Endothelial cell of hepatic sinusoid (primary cell): ENCODE measurements at regions not wholly inside any gene's neighbourhood (a gene's known extent, or its start where the extent isn't known, plus 50 kb on each side); places are given as distances from the start of the nearest gene placed in this dataset.

Experiments
- in situ Hi-C: cut with HindIII; loops from 2 replicates; pipeline ENCODE4 v1.10.0; 2017; ENCODE audit warnings: low sequenced_read_pairs

DNA sequence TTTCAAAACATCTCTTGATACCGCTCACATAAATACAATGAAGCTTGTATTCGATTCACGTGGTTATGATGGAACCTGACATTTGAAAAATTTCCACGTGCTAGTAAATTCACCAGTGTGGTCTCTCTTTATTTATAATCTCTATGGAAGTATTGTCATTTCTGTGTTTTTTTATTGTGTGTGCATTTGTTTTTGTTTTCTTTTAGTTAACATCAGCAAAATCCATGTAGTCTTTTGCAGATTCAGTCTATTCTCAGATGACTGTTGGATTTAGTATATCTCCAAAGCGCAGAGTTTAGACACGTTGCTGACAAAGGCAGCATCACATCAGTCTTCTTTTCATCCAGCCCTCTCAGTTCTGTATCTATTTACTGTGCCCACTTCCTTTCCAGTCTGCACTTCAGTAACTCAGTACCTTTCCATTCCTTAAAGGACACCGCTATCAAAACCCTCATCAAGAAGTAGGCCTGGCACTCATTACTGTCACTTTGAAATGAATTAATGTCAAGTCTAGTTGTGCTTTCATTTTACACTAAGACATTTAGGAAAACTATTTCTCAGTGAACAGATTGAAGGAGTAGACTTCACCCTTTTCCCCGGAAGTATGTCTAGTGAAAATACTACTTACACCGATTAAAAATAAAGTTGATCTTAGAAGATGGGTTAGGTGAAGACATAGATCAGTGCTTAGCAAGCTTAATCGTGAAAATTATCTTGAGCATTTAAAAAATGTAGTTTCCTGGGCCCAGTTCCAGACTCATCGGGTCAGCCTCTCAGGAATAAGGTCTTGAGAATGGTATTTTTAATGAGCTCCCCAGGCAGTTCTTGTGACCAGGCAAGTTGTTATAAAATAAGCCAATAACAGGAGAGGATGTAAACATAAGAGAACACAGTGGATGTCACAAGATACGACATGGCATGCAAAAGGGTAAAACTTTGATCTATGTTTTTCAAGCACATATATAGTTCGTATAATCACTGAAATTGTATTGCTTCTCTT lies 506.8 kb upstream of the ZEB2 start:
- in situ Hi-C loops, result loop anchor here (5.0 kb wide), 1 partner anchor 96 kb away; no protein-coding TSS in a partner anchor

- in situ Hi-C loops, result loop anchor here (5.0 kb wide), 1 partner anchor 97 kb away; no protein-coding TSS in a partner anchor
Observed at GRCh38 chr2:145025382-145025781, 505.5 kb upstream of the ZEB2 start.

GRCh38 chr2:145023334-145023934 lies 503.5 kb upstream of the ZEB2 start:
- in situ Hi-C loops, result no loop called here

- in situ Hi-C loops, result no loop called here
Observed at GRCh38 chr2:145022666-145023333, 502.9 kb upstream of the ZEB2 start.

GRCh38 chr2:145021962-145022665 lies 502.2 kb upstream of the ZEB2 start:
- in situ Hi-C loops, result no loop called here

DNA sequence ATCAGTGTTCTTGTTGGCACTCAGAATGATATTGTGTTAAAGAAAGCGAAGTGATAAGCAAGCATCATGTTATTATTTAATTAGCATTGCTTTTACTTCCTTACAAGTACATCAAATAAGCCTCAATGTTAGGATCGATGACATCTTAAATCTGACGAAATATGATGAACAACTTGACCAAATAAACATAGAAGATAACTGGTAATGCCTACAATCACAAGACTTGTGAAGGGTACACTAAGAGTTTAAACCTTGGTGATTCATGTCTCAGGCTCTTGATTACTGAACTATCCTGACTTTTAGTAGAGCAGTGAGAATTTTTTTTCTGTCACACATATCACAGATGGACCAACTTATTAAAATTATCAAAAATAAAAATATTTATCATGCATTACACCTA lies 500.8 kb upstream of the ZEB2 start:
- in situ Hi-C loops, result no loop called here

GRCh38 chr2:145020139-145020538 lies 500.2 kb upstream of the ZEB2 start:
- in situ Hi-C loops, result no loop called here

DNA sequence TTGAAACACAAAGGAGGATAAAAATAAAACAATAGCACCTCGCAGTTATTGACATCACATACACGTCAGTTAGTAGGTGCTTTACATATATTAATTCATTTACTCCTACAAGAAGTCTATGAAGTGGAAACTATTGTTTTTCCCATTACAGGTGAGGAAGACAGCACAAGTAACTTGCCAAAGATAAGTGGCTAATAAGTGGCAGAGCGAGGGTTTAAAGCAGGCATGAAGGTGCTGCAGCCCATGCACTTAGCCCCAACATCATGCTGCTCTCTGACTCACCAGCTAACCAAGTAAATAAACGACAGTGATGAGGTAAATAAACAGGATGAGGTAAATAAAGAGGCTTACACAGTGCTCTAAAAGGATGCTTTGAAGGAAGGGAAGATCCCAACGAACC lies 498.6 kb upstream of the ZEB2 start:
- in situ Hi-C loops, result no loop called here

- in situ Hi-C loops, result no loop called here
Observed at GRCh38 chr2:145017149-145017548, 497.2 kb upstream of the ZEB2 start.

DNA sequence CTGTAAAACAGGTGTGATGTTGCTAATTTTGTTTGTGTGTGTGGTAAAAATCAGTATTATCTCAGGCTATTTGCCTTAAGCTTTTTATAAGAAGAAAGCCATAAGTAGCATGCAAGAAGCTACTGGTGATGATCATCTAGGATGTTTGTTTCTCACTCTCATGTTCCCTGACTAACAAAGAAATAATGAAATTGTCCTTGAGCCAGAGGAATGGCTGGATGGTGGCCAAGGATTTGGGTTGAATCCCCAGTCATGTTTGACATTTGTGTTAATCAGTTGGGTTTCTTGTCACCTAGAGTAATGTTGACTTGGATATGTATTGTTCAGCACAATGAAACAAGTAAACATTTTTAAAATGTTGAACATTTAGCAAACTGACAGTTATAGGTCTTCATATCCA lies 496.8 kb upstream of the ZEB2 start:
- in situ Hi-C loops, result no loop called here

GRCh38 chr2:145015561-145015960 lies 495.6 kb upstream of the ZEB2 start:
- in situ Hi-C loops, result no loop called here

DNA sequence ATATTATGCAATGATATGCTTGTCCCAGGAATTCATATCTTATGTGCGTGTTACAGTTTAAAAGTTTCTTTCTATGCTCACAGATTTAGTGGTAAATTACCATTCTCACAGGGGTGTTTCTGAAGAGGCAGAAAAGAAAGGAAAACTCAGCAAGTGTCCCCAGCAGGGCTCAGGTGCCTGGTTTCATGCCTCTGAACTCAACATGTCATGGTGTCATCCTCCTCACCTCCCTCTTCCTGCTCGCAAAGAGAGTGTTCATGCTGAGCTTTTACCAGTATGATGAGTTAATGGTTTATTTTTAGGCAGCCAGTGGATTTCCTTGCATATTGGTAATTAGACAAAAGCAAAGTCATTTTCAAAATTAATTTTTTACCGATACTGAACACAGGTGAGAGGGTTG lies 492.9 kb upstream of the ZEB2 start:
- in situ Hi-C loops, result no loop called here

- in situ Hi-C loops, result no loop called here
Observed at GRCh38 chr2:145012214-145012670, 492.3 kb upstream of the ZEB2 start.

DNA sequence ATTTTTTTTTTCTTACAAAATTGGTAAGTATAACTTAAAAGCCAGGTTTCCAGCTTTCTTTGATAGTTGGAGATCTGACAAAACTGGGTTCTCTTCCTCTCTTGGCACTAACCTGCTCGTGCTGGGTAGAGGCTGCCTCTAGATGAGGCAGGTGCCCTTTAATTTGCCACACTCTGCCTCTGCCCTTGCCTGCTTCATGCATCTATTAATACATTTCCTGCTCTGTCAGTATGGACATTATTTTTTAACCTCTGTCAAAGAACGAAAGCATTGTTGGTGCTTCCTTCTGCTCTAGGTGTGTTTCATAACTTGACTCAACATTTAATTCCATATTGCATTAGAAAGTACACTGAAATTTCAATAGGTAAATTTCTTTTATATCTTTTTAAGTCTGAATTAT lies 490.7 kb upstream of the ZEB2 start:
- in situ Hi-C loops, result no loop called here

DNA sequence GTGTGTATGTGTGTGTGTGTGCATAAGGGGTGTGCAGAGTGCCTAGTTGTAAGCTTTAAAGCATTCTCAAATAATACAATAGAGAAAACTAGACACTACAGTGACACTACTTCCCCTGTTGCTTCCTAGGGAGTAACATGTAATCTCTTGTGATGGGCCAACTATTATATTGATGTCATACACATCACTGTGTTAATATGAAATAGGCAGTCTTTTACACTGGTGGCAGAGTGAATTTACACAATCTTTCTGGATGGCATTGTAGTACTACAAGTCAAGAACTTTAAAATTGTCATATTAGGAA lies 488.0 kb upstream of the ZEB2 start:
- in situ Hi-C loops, result no loop called here

- in situ Hi-C loops, result no loop called here
Observed at GRCh38 chr2:145007093-145007959, 487.4 kb upstream of the ZEB2 start.

DNA sequence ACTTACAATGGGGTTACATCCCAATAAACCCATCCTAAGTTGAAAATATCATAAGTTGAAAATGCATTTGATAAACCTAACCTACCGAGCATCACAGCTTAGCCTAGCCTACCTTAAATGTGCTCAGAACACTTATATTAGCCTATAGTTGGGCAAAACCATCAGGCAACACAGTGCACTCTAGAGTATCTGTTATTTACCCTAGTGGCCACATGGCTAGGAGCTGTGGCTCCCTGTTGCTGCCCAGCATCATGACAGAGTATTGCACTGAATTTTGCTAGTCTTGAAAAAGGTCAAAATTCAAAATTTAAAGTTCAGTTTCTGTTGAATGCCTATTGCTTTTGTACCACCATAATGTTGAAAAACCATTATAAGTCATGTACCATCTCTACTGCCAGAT lies 482.7 kb upstream of the ZEB2 start:
- in situ Hi-C loops, result no loop called here

- in situ Hi-C loops, result no loop called here
Observed at GRCh38 chr2:145000376-145000775, 480.5 kb upstream of the ZEB2 start.

DNA sequence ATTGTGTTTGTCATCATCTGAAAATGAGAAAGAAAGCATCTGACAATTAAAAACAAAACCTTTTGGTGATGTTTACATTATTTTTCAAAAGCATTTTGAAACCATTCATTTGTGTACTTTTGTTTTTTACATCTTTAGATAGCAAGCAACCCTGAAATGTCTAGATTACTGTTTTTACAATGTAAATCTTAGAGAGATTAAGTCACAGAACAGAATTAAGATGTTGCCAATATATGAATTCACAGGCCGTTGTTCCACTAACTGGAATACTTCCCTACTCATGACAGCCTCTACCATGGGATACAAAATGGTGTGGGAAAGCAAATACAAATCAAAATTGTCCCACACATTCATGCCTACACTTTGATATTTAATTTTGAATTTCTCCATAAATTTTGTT lies 480.0 kb upstream of the ZEB2 start:
- in situ Hi-C loops, result no loop called here
